CD14-positive monocyte (primary cell): ENCODE measurements at regions not wholly inside any gene's neighbourhood (a gene's known extent, or its start where the extent isn't known, plus 50 kb on each side); places are given as distances from the start of the nearest gene placed in this dataset.

Experiments used
- DNase-seq, 3 donors: peaks; one replicate each; pipeline ENCODE4 v3.0.0-alpha.2; 2011 to 2022
- H2AFZ ChIP-seq: 2 replicates; pipeline ENCODE4 v1.6.0; 2012; ENCODE audit warnings: mild to moderate bottlenecking, low read depth, low read length, inconsistent platforms; ENCODE audit not compliant: insufficient read depth, poor library complexity, severe bottlenecking
- H3K27ac ChIP-seq, 2 donors: 1 replicate in 1 of 2; 2 replicates in 1 of 2; pipeline ENCODE4 v1.5.1; 2012 to 2013; ENCODE audit warnings: low read length in 2 of 2, control low read depth in 1 of 2, inconsistent platforms in 1 of 2, low read depth in 1 of 2, mild to moderate bottlenecking in 1 of 2
- H3K27me3 ChIP-seq, 2 donors: one replicate each; pipeline versions ENCODE4 v1.6.0 to v1.6.1; 2011 to 2013; ENCODE audit warnings: low read length in 2 of 2; ENCODE audit not compliant: control insufficient read depth in 2 of 2, insufficient read depth in 2 of 2
- H3K36me3 ChIP-seq, 2 donors: replicated peaks in 1 of 2; 1 replicate in 1 of 2; 2 replicates in 1 of 2; pipeline versions ENCODE4 v1.5.1 to v1.6.1; 2012 to 2013; ENCODE audit warnings: low read length in 2 of 2, control low read depth in 1 of 2, inconsistent platforms in 1 of 2, mild to moderate bottlenecking in 1 of 2; ENCODE audit not compliant: insufficient read depth in 2 of 2, control insufficient read depth in 1 of 2
- H3K4me1 ChIP-seq, 2 donors: 1 replicate in 1 of 2; 2 replicates in 1 of 2; pipeline versions ENCODE4 v1.5.1 to v1.6.1; 2012 to 2013; ENCODE audit warnings: low read length in 2 of 2, control low read depth in 1 of 2, inconsistent platforms in 1 of 2, mild to moderate bottlenecking in 1 of 2, moderate library complexity in 1 of 2; ENCODE audit not compliant: insufficient read depth in 2 of 2, control insufficient read depth in 1 of 2
- H3K4me2 ChIP-seq: replicated peaks from 2 replicates; pipeline ENCODE3; 2012; ENCODE audit warnings: low read length, moderate library complexity, mild to moderate bottlenecking; ENCODE audit not compliant: poor library complexity, severe bottlenecking; ENCODE audit errors: extremely low read depth
- H3K4me3 ChIP-seq, 3 experiments: fragments of 200-600 bp in 1 of 3; sonication (generic) in 1 of 3; replicated peaks in 1 of 3; 1 replicate in 2 of 3; 2 replicates in 1 of 3; pipeline ENCODE4 v1.5.1; 2011 to 2013; ENCODE audit warnings: low read length in 3 of 3, mild to moderate bottlenecking in 3 of 3, control low read depth in 2 of 3, low read depth in 2 of 3, inconsistent platforms in 1 of 3, moderate library complexity in 1 of 3
- H3K79me2 ChIP-seq: 2 replicates; pipeline ENCODE4 v1.6.0; 2012; ENCODE audit warnings: mild to moderate bottlenecking, control low read depth, inconsistent platforms, low read length, moderate library complexity; ENCODE audit not compliant: insufficient read depth
- H3K9ac ChIP-seq: 2 replicates; pipeline ENCODE4 v1.6.0; 2017; ENCODE audit warnings: low read length, mild to moderate bottlenecking; ENCODE audit not compliant: insufficient read depth, poor library complexity, severe bottlenecking
- H3K9me3 ChIP-seq, 2 donors: replicated peaks in 1 of 2; 1 replicate in 1 of 2; 2 replicates in 1 of 2; pipeline versions ENCODE4 v1.5.1 to v1.6.1; 2012 to 2013; ENCODE audit warnings: low read length in 2 of 2, control low read depth in 1 of 2; ENCODE audit not compliant: control insufficient read depth in 1 of 2, insufficient read depth in 1 of 2
- H4K20me1 ChIP-seq: 2 replicates; pipeline ENCODE4 v1.6.0; 2012; ENCODE audit warnings: mild to moderate bottlenecking, low read length, control low read depth, moderate library complexity; ENCODE audit not compliant: insufficient read depth
- H3K27ac Mint-ChIP-seq, 7 donors: one replicate each; pipeline ENCODE4 v1.8.0; 2020; ENCODE audit warnings: mild to moderate bottlenecking in 7 of 7, mixed read lengths in 7 of 7, moderate library complexity in 6 of 7, inconsistent platforms in 2 of 7
- H3K27me3 Mint-ChIP-seq, 3 donors: one replicate each; pipeline ENCODE4 v1.8.0; 2021 to 2022; ENCODE audit warnings: low read depth in 3 of 3, mild to moderate bottlenecking in 3 of 3, mixed read lengths in 3 of 3, moderate library complexity in 3 of 3, inconsistent platforms in 1 of 3
- H3K36me3 Mint-ChIP-seq, 2 donors: one replicate each; pipeline ENCODE4 v1.8.0; 2020; ENCODE audit warnings: mixed read lengths in 2 of 2, inconsistent platforms in 1 of 2, mild to moderate bottlenecking in 1 of 2
- H3K4me1 Mint-ChIP-seq: one replicate; pipeline ENCODE4 v1.8.0; 2020; ENCODE audit warnings: mild to moderate bottlenecking, mixed read lengths
- H3K4me3 Mint-ChIP-seq, 2 donors: one replicate each; pipeline ENCODE4 v1.8.0; 2020; ENCODE audit warnings: mild to moderate bottlenecking in 2 of 2, mixed read lengths in 2 of 2, moderate library complexity in 1 of 2
- H3K9me3 Mint-ChIP-seq, 7 donors: one replicate each; pipeline ENCODE4 v1.8.0; 2020 to 2022; ENCODE audit warnings: mixed read lengths in 7 of 7, mild to moderate bottlenecking in 6 of 7, moderate library complexity in 6 of 7, inconsistent platforms in 2 of 7
- WGBS: methylation state at CpG from one replicate; pipeline ENCODE4 v1.1.5; 2013; ENCODE audit warnings: missing lambda C conversion rate; ENCODE audit not compliant: insufficient coverage; 5-methylcytosine and 5-hydroxymethylcytosine counted together
- intact Hi-C, 2 donors: fragments of 100-400 bp; cut with micrococcal nuclease; formaldehyde crosslinking; loops; one replicate each; pipeline versions ENCODE4 v1.15.0 to v1.15.1; 2023
- TF ChIP-seq, protein P1 (sequence below): fragments of 200-600 bp; IDR thresholded peaks from one replicate; pipeline ENCODE4 v1.8.0; 2022; ENCODE audit warnings: antibody characterized with exemption, mild to moderate bottlenecking

DNA sequence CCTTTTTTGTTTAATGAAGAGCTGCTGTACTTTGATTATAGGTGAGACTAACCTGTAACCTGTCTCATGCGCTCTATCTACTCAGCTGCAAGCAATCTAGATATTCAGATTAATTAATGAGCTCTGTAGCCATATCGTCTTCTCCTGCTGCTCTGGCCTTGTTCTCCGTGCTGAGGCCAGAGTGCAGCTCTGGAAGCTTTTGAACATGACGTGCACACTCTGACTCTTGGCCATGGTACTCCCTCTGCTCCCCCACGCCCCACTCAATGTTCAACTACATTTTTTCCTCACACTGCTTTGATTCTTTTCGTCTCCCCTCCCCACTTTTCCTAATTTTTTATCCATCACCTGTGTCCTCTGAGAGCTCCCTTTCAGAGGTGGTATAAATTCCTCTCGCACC lies 751.8 kb downstream of the FGF9 start:
- Mint-ChIP-seq H3K4me1 (no peaks in the 10 kb centered on the region), H3K27ac (peak overlapping the region in 1 of 7 donors; percentile 14), H3K4me3 (no peak overlapping the region), H3K27me3 (no peaks in the 10 kb centered on the region), H3K36me3 (no peaks in the 10 kb centered on the region), H3K9me3 (peaks cover 1 to 11% (median 8%) of the 10 kb centered on the region in 7 donors)
- H3K4me2 ChIP-seq = no peak overlapping the region
- intact Hi-C loops = no loop called here
- no peak overlapping the region for H3K4me3 ChIP-seq
- TF ChIP-seq, protein P1, sequence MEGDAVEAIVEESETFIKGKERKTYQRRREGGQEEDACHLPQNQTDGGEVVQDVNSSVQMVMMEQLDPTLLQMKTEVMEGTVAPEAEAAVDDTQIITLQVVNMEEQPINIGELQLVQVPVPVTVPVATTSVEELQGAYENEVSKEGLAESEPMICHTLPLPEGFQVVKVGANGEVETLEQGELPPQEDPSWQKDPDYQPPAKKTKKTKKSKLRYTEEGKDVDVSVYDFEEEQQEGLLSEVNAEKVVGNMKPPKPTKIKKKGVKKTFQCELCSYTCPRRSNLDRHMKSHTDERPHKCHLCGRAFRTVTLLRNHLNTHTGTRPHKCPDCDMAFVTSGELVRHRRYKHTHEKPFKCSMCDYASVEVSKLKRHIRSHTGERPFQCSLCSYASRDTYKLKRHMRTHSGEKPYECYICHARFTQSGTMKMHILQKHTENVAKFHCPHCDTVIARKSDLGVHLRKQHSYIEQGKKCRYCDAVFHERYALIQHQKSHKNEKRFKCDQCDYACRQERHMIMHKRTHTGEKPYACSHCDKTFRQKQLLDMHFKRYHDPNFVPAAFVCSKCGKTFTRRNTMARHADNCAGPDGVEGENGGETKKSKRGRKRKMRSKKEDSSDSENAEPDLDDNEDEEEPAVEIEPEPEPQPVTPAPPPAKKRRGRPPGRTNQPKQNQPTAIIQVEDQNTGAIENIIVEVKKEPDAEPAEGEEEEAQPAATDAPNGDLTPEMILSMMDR = no peak
- H3K9me3 ChIP-seq = peaks cover 5 to 10% of the 10 kb centered on the region in 2 donors
- no peak overlapping the region for H2AFZ ChIP-seq
- no peak overlapping the region for H3K9ac ChIP-seq
- no peaks in the 10 kb centered on the region for H3K27me3 ChIP-seq
- H4K20me1 ChIP-seq = no peaks in the 10 kb centered on the region
- H3K27ac ChIP-seq = no peak overlapping the region
- no peaks in the 10 kb centered on the region for H3K4me1 ChIP-seq
- no peak for DNase-seq
- H3K79me2 ChIP-seq = no peaks in the 10 kb centered on the region
- WGBS = 81% methylated on average over 6 of the region's 7 CpGs
- no peaks in the 10 kb centered on the region for H3K36me3 ChIP-seq

DNA sequence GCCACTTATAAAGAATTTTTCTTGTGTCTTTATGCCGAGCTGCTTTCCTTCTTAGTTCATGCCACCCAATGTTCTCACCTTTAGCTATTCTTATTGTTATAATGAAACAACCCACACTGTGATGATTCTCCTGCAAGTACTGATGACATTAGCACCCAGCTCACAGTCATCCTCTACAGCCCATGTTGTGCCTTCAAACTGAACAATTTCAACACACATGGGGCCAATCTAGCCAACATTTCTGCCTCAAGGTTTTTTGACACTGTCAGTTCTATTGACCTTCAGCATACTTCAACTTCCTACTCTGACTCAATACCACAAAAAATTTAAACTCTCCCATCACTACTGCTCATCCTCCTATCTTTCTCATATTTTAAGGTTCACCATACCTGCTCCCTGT lies 752.4 kb downstream of the FGF9 start:
- Histone ChIP-seq H3K4me2 (no peak overlapping the region), H3K9me3 (peaks cover 9 to 15% of the 10 kb centered on the region in 2 donors), H3K27ac (no peak overlapping the region), H3K4me3 (no peak overlapping the region), H3K4me1 (no peaks in the 10 kb centered on the region), H2AFZ (no peak overlapping the region), H4K20me1 (no peaks in the 10 kb centered on the region), H3K9ac (no peak overlapping the region), H3K79me2 (no peaks in the 10 kb centered on the region), H3K27me3 (no peaks in the 10 kb centered on the region), H3K36me3 (no peaks in the 10 kb centered on the region)
- peaks cover 1 to 14% (median 9%) of the 10 kb centered on the region in 7 donors for H3K9me3 Mint-ChIP-seq
- H3K4me3 Mint-ChIP-seq = no peak overlapping the region
- H3K27me3 Mint-ChIP-seq = no peaks in the 10 kb centered on the region
- intact Hi-C loops = no loop called here
- H3K4me1 Mint-ChIP-seq = no peaks in the 10 kb centered on the region
- no peak overlapping the region for H3K27ac Mint-ChIP-seq
- DNase-seq = no peak
- TF ChIP-seq, protein P1 = no peak
- H3K36me3 Mint-ChIP-seq = no peaks in the 10 kb centered on the region
- WGBS = no CpG with 5 or more reads among the region's 1 CpG
